ENCODE measurements at regions not wholly inside any gene's neighbourhood (a gene's known extent, or its start where the extent isn't known, plus 50 kb on each side); places are given as distances from the start of the nearest gene placed in this dataset.

DNA sequence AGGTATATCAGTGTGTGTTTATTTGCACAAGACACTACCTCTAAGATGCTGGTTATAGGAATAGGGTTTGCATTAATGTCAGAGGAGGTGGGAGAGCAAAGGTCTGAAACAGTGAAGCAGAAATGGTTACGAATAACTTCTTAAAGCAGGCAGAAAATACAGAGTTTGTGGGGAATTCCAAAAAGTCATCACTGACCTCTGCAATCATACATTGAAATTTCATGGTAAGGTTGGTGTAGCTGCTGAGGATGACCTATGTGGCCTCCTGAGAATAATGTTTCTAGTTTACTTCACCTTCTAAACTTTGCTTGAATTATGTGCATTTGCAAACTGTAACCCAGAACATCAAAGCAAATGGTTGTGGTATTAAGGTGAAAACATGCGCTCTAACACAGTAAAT, 280.1 kb downstream of the PCDH20 start:
- no peaks in the 10 kb centered on the region for H3K36me3 ChIP-seq (ENCODE audit: control insufficient read depth in 2 of 3, insufficient read depth in 3 of 3, low read length in 3 of 3)
- TF ChIP-seq, protein P1, sequence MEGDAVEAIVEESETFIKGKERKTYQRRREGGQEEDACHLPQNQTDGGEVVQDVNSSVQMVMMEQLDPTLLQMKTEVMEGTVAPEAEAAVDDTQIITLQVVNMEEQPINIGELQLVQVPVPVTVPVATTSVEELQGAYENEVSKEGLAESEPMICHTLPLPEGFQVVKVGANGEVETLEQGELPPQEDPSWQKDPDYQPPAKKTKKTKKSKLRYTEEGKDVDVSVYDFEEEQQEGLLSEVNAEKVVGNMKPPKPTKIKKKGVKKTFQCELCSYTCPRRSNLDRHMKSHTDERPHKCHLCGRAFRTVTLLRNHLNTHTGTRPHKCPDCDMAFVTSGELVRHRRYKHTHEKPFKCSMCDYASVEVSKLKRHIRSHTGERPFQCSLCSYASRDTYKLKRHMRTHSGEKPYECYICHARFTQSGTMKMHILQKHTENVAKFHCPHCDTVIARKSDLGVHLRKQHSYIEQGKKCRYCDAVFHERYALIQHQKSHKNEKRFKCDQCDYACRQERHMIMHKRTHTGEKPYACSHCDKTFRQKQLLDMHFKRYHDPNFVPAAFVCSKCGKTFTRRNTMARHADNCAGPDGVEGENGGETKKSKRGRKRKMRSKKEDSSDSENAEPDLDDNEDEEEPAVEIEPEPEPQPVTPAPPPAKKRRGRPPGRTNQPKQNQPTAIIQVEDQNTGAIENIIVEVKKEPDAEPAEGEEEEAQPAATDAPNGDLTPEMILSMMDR (IDR thresholded peaks at IDR 0.05; ENCODE audit: borderline replicate concordance, extremely low read depth, insufficient read depth) = no peak
- H3K4me1 ChIP-seq (ENCODE audit: control insufficient read depth in 2 of 3, insufficient read depth in 2 of 3, low read depth in 1 of 3, low read length in 3 of 3) = no peaks in the 10 kb centered on the region
- FAIRE-seq (no peak), DNase-seq (no peak)
- H3K9ac ChIP-seq (ENCODE audit: low read length in 3 of 3) = no peak overlapping the region
- H3K27me3 ChIP-seq (ENCODE audit: control insufficient read depth, insufficient read depth, low read length) = no peaks in the 10 kb centered on the region
- no peak overlapping the region for H3K27ac ChIP-seq (ENCODE audit: low read depth in 2 of 2, low read length in 2 of 2)
- H3K4me3 ChIP-seq (ENCODE audit: low read length in 3 of 3) = no peak overlapping the region
- intact Hi-C loops (cut with DNase I) = no loop called here
- H3K9me3 ChIP-seq (ENCODE audit: control insufficient read depth in 2 of 3, insufficient read depth in 1 of 3, low read length in 3 of 3) = no peaks in the 10 kb centered on the region

DNA sequence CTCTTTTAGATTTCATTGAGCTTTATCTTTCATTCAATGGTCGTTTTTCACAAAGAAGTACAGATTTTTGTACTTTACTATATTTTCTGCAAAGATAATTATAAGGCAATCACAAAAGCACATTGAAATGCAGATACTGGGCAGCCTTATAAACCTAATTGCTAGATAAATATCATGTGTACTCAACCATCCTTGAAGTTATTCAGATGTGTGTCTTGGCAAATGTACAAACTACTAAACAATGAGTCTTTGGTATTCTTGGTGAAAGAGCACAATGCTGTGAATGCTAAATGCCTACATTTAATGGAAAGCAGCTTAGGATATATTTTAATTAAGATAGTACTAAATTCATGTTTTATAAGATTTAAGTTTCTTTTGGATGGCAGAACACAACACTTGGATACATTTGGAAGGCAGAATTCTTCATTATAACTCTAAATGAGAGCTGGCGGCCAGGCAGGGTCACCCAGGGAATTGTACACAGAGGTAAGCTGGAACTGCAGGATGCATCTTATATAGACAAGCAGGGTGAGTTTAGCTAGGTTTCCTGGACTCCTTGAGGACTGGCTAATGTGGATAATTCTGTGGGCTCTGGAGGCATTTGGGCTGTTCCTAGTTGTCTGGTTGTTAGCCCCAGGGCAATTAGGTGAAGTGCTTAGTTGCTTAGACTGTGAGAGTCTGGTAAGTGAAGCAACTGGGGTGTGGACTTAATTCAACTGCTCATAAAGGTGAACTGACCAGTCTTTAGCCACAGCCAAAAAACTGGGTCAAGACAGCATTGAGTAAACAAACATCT, 286.6 kb downstream of the PCDH20 start:
- H3K27ac ChIP-seq (ENCODE audit: low read depth in 2 of 2, low read length in 2 of 2) = no peak overlapping the region
- no peaks in the 10 kb centered on the region for H3K36me3 ChIP-seq (ENCODE audit: control insufficient read depth in 2 of 3, insufficient read depth in 3 of 3, low read length in 3 of 3)
- H3K9me3 ChIP-seq (ENCODE audit: control insufficient read depth in 2 of 3, insufficient read depth in 1 of 3, low read length in 3 of 3) = no peaks in the 10 kb centered on the region
- no peaks in the 10 kb centered on the region for H3K27me3 ChIP-seq (ENCODE audit: control insufficient read depth, insufficient read depth, low read length)
- no peak overlapping the region for H3K4me3 ChIP-seq (ENCODE audit: low read length in 3 of 3)
- TF ChIP-seq, protein P1 (IDR thresholded peaks at IDR 0.05; ENCODE audit: borderline replicate concordance, extremely low read depth, insufficient read depth) = no peak
- H3K4me1 ChIP-seq (ENCODE audit: control insufficient read depth in 2 of 3, insufficient read depth in 2 of 3, low read depth in 1 of 3, low read length in 3 of 3) = no peaks in the 10 kb centered on the region
- no peak overlapping the region for H3K9ac ChIP-seq (ENCODE audit: low read length in 3 of 3)
- intact Hi-C loops (cut with DNase I) = no loop called here
- FAIRE-seq (no peak), DNase-seq (no peak)

DNA sequence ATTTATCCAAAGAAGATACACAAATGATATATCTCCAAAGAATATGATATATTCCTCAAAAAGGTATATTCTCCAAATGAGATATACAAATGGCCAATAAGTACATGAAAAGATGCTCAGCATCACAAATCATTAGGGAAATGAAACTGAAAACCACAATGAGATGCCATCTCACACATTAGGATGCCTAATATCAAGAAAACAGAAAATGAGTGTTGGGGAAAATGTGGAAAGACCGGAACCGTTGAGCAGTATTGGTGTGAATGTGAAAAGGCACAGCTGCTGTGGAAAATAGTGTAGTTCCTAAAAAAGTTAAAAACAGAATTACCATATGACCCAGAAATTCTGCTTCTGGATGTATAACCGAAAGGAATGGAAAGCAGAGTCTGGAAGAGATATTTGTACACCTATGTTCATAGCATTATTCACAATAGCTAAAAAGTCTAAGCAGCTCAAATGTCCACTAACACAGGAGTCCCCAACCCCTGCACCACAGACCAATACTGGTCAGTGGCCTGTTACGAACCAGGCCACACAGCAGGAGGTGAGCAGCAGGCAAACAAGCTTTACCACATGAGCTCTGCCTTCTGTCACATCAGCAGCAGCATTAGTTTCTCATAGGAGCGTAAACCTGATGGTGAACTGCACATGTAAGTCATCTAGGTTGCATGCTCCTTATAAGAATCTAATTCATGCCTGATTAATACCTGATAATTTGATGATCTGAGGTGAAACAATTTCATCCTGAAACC, 291.9 kb downstream of the PCDH20 start:
- H3K4me1 ChIP-seq (ENCODE audit: control insufficient read depth in 2 of 3, insufficient read depth in 2 of 3, low read depth in 1 of 3, low read length in 3 of 3) = no peaks in the 10 kb centered on the region
- DNase-seq (no peak), FAIRE-seq (no peak)
- no peak overlapping the region for H3K9ac ChIP-seq (ENCODE audit: low read length in 3 of 3)
- H3K36me3 ChIP-seq (ENCODE audit: control insufficient read depth in 2 of 3, insufficient read depth in 3 of 3, low read length in 3 of 3) = no peaks in the 10 kb centered on the region
- intact Hi-C loops (cut with DNase I) = no loop called here
- H3K4me3 ChIP-seq (ENCODE audit: low read length in 3 of 3) = no peak overlapping the region
- no peaks in the 10 kb centered on the region for H3K27me3 ChIP-seq (ENCODE audit: control insufficient read depth, insufficient read depth, low read length)
- no peaks in the 10 kb centered on the region for H3K9me3 ChIP-seq (ENCODE audit: control insufficient read depth in 2 of 3, insufficient read depth in 1 of 3, low read length in 3 of 3)
- TF ChIP-seq, protein P1 (IDR thresholded peaks at IDR 0.05; ENCODE audit: borderline replicate concordance, extremely low read depth, insufficient read depth) = no peak
- H3K27ac ChIP-seq (ENCODE audit: low read depth in 2 of 2, low read length in 2 of 2) = no peak overlapping the region

Data from kidney (tissue), 13 donors.